ENCODE measurements at regions not wholly inside any gene's neighbourhood (a gene's known extent, or its start where the extent isn't known, plus 50 kb on each side); places are given as distances from the start of the nearest gene placed in this dataset.

DNA sequence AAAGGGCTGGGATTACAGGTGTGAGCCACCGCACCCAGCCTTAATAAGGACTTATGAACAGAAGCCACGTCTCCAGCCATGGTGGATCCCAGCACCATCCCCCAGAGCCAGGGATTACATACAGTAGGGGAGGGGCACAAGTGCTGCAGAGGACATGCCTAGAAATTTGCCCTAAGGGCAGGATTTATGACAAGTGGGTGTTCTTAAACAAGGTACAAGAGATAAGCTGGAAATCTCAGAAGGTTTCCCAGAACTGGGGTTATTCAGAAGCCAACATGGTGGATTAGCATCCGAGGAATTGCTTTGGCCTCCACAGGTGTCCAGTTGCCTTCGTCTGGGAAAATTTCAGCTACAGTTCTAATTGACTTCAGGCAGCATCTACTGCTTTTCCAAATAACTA is 114.4 kb upstream of the EGLN3 start:
- TF ChIP-seq POLR2A (IDR thresholded peaks at IDR 0.05; ENCODE audit: low read depth, low read length) (no peak), GATA2 (IDR thresholded peaks at IDR 0.05; ENCODE audit: insufficient read depth, insufficient read length, low read depth, low read length) (no peak), POLR2AphosphoS5 (IDR thresholded peaks at IDR 0.05; ENCODE audit: insufficient read depth, low read depth, low read length) (no peak), EZH2 (IDR thresholded peaks at IDR 0.05; ENCODE audit: borderline replicate concordance, low read depth, low read length, severe bottlenecking) (no peak), JUN (IDR thresholded peaks at IDR 0.05; ENCODE audit: borderline replicate concordance, insufficient read depth, insufficient read length, low read depth) (no peak)
- TF ChIP-seq, protein P1, sequence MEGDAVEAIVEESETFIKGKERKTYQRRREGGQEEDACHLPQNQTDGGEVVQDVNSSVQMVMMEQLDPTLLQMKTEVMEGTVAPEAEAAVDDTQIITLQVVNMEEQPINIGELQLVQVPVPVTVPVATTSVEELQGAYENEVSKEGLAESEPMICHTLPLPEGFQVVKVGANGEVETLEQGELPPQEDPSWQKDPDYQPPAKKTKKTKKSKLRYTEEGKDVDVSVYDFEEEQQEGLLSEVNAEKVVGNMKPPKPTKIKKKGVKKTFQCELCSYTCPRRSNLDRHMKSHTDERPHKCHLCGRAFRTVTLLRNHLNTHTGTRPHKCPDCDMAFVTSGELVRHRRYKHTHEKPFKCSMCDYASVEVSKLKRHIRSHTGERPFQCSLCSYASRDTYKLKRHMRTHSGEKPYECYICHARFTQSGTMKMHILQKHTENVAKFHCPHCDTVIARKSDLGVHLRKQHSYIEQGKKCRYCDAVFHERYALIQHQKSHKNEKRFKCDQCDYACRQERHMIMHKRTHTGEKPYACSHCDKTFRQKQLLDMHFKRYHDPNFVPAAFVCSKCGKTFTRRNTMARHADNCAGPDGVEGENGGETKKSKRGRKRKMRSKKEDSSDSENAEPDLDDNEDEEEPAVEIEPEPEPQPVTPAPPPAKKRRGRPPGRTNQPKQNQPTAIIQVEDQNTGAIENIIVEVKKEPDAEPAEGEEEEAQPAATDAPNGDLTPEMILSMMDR (IDR thresholded peaks at IDR 0.05; ENCODE audit: extremely low read depth in 1 of 2, insufficient read depth in 1 of 2, low read depth in 1 of 2, low read length in 2 of 2), result no peak
- TF ChIP-seq, protein P2, sequence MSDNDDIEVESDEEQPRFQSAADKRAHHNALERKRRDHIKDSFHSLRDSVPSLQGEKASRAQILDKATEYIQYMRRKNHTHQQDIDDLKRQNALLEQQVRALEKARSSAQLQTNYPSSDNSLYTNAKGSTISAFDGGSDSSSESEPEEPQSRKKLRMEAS (IDR thresholded peaks at IDR 0.05; ENCODE audit: insufficient read depth, insufficient read length), result no peak

Data from endothelial cell of umbilical vein (primary cell).